DMS53 (cell line): ENCODE measurements at regions not wholly inside any gene's neighbourhood (a gene's known extent, or its start where the extent isn't known, plus 50 kb on each side); places are given as distances from the start of the nearest gene placed in this dataset.

Source experiments
- DNase-seq: peaks from one replicate; lab custom pipeline; 2025; lab: John Stamatoyannopoulos, UW

DNA sequence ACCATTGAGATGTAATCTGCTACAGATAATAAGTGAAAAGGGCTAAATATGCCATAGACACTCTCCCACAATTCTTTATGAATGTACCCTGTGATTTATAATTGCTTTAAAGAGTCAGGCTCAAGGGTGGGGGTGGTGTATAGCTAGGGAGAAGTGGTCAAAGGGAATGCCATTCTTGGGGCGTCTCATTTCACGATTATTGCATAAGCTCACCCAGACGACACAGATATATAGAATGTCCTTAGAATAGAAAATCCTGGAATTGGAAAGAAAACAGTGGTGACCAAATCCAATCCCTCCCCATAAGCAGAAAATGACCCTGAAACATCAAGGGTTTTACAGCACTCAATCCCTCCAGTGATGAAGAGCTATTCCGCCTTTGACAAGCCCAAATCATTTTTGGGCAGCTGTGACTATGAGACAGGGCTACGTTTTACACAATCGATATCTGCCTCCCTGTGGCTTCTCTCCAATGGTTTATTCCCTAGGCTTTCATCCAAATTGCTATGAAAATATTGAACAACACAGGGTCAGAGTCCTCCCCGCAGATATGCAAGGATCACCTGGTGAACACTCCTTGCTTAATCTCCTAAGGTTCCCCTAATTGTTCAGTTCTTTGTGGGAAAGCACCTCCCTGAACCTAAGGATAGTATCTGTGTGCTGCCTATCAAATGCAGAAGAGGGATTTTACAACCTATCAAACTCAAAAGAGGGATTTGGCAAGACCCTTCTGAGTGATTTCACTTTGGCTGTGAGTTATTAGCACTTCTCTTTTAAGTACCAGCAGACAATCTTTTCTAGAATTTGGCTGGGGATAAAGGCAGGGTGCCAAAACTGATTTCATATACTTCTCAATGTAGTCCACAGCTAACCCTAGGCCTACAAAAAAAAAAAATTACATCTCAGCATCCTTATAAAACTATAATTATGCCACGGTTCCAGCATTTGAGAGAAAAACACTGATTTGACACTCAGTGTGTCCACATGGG, 144.9 kb upstream of the CDH6 start:
- DNase-seq, result no peak

DNA sequence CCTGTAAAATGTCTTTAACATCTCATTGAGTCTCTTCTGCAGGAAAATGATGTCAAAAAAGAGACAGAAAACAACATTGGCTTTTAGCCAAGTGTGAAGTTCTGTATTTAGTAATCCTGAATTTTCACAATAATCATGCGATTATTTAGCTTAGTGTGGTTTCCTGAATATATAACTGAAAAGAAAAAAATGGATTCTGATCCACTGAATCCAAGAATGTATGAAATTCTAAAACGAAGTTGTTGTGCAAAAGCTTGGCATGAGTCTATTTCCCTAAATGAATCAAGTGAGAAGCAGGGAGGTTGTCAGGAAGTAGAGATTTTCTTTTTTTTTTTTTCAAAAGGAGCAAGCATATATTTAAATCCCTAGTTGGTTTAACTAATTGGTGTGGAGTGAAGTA, 145.9 kb upstream of the CDH6 start:
- DNase-seq, result no peak

DNA sequence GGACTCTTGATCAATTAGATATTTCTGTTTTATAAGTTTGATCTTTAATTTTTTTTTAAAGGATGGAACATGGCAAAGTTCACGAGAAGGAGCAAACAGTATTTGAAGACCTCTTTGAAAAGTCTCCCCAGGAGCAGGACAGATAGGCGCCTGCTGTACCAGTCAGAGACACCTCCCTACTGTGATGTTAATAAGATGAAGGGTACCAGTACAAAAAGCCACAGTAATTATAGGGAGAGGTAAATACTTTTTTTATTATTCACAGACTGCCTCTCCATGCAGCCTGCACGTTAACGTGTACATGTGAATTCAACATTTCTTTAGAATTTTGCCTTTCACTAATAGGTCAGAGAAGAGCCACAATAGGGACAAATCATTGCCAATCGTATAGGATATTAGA, 146.5 kb upstream of the CDH6 start:
- no peak for DNase-seq

DNA sequence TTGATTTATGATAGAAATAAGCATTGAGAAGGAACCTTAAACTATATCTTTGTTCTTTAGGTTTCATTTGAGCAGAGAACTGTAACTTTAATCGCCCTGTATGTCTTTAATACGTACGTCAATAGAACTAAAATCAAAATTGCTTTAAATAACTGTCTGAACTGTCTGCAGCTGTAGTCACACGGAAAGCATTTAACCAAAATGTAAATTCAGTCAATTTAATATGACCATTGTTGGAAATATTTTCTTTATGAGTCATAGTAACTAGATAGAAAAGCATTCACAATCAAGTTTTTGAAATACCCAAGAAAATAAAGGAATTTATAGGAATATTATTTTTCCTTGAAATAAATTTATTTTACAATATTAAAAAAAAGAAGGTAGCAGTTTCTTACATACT, 157.1 kb upstream of the CDH6 start:
- DNase-seq, result no peak

DNA sequence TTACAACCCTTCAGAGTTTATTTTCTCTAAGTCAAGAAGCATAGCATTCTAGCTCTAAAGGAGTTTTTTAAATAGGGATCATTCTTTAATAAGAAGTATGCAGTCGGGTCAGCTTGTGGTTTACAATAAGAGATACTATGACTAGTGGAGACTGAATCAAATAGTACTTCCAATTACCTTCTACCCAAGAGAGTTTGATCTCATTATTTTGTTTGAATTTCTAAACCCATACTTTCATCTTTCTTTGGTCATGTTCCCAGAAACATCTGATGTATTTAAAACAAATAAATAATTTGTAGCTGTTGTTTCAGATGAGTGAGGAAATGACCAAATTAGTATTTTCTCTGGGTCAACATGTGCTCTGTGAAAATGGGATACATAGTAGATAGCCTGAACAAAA, 160.2 kb upstream of the CDH6 start:
- no peak for DNase-seq

DNA sequence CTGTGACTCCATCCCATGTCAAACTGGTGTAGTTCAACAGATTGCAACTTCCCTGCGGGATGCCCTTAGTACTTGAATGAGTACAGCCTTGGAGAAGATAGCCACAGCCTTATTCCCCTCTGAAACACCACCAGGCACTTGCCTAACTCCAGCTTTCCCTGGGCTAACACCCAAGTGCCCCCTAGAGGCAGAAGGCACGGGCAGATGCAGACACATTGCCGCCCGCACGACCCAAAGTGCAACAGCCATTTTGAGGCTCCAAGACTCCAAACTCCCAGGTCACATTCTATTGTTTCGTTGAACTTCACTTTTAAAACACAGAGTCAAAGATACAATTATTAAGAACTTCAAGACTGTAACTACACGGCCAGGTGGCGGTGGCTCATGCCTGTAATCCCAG, 163.6 kb upstream of the CDH6 start:
- DNase-seq, result peak; percentile 12

DNA sequence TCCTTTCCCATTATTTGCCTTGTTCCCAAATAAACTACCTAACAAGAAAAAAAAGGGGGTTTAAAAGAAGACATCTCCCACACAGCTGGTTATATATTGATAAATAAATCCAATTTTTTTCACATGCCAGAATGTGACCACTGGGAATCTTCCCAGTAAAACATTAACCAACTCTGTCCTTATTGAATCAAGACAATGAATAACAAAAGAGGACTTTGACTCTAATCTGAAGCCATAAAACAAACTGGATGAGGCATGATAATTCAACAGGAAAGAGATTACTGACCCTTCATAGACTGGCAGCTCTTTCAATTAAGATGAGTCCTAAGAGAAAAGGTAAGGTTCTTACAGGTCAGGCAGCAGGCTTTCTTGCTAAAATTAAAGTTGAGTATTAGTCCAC, 165.8 kb upstream of the CDH6 start:
- DNase-seq, result peak; percentile 73

DNA sequence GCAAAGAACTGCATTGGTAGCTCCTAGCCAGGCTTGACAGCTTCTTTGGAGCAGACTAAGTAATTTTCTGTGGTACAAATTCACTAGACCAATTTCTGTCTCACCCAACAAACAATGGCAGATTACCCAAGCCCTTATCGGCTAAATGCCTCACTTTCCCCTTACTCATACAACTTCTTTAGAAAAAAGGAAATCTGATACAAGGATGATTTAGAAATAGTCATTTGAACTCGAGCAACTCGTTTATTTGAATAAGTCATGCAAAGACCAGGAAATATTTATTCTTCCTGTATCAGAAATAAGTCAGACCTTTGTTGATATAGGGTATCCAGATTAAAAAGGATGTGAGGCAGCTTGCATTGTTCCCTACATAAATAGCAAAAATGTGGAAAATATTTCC, 170.4 kb upstream of the CDH6 start:
- DNase-seq, result peak; percentile 10

DNA sequence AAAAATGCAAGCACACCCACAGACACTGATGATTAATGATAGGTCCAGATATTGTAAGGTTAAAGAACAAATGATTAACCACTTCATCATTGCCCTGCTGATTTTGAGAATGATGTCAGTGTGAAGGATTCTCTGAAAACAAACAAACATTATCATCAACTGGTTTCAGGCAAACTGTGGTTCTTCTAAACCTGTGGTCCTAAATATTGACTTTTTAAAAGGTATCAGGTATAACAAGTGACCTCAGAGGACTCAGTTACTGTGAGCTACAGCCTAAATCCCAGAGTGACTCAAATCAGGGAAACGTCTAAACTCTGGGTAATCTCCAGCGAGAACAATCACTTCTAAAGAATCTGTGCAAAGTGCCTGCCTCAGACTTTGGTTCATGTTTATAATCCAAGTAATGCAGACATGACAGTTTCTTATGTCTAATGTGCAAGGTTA, 172.3 kb upstream of the CDH6 start:
- peak; percentile 29 for DNase-seq

DNA sequence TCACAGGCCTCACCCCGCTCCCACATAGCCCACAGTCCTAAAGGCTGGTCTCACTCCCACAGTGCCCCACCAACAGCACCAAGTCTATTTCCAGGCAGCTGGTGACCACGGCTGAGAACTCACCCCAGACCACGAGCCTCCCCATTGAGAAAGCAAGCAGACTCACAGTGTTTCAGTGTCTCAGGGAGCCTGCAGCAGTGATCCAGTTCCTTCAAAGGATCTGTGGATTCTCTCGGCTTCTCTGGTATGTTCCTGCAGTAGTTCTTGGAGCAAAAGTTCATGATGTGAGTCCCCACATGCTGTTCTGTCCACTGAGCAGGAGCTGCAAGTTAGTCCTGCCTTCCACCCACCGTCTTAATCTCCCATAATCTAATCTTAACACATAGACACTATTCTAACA, 185.3 kb upstream of the CDH6 start:
- no peak for DNase-seq

DNA sequence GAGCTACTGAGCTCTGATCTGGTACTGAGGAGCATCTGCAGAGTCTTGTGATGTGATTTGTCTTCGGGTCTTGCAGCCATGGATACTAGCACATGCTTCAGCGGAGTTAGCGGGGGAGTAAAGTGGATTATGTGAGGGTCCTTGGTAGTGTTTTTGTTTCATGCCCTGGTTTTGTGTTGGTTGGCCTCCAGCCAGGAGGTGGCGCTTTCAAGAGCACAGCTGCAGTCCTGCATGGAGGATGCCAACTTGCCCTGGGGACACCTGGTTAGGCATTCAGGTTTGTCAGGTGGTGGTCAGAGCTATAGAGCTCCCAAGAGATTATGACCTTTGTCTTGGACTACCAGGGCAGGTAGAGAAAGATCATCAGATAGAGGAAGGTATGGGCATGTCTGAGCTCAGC, 185.8 kb upstream of the CDH6 start:
- no peak for DNase-seq

DNA sequence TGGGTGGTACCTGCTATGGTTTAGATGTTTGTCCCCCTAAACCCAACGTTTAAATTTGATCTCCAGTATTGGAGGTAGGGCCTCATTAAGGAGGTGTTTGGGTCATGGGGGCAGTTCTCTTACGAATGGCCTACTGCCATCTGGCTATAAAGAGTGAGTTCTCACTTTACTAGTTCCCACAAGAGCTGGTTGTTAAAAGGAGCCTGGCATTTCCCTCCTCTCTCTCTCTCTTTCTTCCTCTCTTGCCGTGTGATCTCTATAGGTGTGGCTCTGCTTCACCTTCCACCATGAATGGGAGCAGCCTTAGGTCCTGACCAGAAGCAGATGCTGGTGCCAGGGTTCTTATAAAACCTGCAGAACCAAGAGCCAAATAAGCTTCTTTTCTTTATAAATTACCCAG, 193.2 kb upstream of the CDH6 start:
- DNase-seq, result no peak

DNA sequence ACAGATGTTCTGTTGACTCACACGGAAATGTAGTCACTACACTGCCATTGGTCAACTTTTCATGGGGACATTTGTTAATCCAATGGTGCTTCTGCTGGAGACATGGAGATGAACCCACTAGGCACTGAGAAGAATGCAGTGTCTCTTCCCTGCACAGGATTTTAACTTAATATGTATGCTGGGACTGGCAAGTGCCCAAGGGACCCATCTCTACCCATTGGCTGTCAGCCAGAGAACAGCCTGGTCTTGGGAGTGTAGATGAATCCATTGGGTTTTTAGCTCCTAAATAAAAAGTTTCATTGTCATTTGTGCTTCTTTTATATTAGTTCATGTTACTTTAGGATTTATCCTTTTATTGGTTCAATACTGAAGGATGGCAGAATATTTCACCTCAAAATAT, 195.8 kb upstream of the CDH6 start:
- no peak for DNase-seq

DNA sequence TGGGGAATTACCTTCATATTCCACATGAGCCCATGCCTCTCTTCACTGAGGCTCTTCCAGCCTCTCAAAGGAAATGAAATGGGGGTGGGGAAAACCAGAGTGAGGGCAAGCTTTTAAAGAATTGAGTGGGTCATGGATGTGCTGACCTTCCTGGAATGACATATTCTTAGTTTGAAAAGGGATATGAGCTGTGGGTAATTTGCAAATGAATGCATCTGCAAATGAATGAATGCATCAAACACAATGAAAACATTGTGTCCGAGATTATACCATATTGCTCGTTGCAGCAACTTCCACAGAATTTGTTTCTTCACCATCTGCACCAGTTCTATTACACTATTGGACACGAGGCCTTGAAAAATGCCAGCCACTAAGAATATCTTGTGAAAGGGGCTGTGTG, 198.6 kb upstream of the CDH6 start:
- no peak for DNase-seq

DNA sequence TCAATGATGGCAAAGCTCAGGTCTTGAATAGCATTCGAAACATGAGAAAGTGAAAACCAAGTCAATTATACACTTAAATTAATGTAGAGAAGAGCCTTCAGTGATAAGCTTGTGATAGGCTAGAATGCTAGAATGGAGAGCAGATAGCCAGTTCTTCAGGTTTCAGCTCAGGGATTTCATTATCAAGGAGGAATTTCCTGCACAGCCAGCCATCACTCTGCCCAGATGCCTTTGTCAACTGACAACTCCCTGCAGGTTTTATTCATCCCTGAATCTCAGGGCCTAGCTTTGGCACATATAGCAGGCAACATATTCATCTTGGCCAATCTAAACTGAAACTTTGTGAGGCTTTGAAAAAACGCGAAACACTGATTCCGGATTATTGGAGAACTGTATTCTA, 199.3 kb upstream of the CDH6 start:
- DNase-seq, result no peak

DNA sequence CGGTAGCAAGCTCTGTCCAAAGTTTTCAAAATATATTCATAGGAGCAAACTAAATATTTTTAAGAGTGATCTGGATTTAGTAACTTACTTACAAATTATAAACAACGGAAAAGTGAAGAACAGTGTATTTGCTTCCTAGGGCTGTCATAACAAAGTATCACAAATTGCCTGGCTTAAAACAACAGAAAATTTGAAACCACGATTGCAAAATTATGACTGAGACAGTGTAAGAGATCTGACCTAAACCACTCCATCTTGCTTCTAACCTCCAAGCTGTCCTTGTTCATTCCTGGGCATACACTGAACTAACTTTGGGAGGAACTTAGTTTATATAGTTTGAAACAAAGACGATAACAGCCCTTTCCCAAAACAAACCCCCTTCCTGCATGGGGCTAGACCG, 202.0 kb upstream of the CDH6 start:
- no peak for DNase-seq

DNA sequence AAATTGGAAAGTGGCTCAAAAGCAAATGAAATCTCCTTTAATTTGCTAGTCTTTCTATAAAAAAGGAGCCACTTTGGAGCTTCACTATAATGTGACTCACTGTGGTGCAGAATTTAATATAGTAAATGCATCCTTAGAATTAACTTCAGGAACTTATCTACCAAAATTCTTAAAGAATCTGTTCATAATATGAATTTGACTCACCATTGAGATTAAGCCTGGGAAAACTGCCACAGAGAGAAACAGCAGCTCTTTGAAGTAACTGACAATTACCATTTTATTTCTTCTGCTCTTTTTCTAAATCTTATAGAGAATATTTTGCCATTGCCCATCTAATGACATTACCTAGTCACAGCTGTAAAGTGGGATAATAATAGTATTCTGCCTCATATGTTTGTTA, 211.9 kb upstream of the CDH6 start:
- no peak for DNase-seq

DNA sequence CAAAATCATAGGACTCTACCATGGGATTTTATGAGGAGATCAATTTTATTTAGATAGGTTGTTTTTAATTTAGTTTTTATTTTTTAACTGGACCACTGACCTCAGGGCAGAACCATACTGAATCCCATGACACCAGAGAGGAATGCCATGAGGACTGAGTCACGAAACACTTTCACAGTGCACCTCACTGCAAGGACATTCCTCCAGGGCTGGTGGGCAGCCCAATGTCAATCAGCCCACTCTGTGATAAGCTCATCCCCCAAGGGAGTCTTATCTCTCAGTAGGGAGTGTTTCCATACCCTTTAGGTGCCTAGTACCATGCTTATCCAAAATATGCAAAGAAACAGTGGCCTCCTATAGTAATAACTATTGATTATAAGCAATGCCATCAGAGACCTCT, 224.5 kb upstream of the CDH6 start:
- DNase-seq, result no peak

DNA sequence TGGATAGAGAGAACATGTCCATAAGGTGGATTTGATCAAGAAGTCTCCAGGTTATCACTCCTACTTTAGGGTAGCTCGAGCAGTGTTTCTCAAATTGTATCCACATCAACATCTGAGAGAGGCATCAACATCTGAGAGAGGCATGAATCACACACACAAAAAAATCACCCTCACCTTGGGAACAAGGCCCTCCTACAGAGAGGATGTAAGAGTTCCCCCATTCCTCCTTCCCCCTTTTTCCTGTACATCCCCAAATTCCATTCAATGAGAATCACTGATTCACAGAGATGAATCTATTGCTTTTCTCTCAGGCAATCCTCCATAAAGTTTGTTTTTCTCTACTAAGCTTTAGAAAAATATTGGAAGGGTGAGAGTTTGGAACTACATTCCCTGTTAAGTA, 233.4 kb upstream of the CDH6 start:
- no peak for DNase-seq

DNA sequence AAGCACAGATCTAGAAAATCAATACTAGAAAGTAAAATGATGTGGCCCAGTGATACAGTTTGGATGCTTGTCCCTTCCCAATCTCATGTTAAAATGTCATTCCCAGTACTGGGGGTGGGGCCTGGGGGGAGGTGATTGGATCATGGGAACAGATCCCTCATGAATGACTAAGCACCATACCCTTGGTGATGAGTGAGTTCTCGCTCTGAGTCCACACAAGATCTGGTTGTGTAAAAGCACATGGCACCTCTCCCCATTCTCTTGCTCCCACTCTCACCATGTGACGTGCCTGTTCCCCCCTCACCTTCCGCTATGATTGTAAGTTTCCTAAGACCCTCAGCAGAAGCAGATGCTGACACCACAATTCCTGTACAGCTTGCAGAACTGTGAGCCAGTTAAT, 234.2 kb upstream of the CDH6 start:
- no peak for DNase-seq

DNA sequence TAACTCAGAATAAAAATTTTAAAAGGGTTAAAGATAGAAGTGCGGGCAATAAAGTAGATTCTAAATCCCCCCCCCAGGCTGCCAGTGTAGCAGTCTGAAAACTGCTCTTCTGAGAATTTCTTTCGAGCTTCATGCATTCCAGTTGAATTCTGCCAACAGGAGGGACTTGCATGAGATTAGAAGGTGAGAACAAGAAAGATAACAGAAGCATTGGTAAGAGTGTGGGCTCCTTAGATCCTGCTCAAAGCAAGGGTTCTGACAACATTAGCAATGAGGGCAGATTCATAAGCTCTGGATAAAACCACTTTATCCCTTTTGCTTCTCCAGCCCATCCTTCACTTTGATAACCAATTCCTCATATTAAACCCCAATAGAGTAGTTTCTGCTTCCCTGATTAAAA, 235.9 kb upstream of the CDH6 start:
- DNase-seq, result no peak

DNA sequence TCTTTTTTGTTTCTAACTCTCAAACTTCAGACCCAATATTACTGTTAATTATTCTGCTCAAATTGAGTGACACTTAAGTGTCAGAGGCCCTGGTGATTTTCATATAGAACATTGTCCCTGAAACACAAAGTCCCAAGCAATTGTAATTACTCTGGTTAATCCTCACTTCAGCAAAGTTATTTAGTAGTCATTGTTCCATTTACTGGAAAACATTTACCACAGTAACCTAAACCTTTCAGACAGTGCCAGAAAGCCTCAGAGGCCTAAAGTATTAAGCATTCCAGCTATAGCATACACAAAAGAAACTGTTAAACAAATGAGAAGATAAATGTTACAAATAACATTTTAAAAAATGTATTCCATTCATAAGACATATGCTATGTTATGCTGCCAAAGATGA, 237.2 kb upstream of the CDH6 start:
- no peak for DNase-seq

DNA sequence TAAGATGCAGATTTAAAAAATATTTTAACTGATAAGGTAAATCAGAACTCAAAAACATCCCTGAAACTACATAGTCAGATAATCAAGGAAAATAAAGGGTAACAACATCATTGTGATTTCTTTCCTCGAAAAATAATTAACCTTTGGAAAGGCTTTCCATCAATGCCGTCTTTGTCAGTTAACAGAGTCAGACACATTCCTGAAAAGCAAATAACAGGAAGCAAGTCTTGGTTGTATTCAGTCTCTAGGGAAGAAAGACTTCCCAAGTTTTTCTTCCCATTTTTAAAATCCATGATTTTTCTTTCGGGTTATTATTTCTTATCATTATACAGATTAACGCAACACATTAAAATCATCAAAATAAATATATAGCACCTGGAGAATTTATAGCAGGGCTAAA, 256.4 kb upstream of the CDH6 start:
- DNase-seq, result no peak

DNA sequence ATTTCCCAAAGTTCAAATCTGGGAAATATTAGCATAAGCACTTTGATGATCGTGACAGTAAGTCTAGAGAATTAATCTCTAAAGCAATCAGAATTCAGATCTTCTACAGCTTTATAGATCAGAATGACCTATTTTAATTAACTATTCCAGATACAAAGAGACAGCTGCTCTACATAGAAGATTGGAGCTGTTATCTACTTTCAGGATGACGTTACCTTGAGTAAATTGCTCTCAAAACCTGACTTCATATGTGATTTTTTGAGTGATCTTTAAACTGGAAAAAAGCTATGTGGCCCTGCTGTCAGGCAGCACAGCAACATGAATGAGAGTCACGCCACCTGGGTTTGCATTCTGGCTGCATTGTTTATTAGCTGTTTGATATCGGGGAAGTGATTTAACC, 259.9 kb upstream of the CDH6 start:
- no peak for DNase-seq
